ENCODE measurements at regions not wholly inside any gene's neighbourhood (a gene's known extent, or its start where the extent isn't known, plus 50 kb on each side); places are given as distances from the start of the nearest gene placed in this dataset.
"Not testable (repeated sequence)": the region's sequence is repeated elsewhere in the genome, so short reads cannot be mapped to it uniquely, and the experiment has no call there.

DNA sequence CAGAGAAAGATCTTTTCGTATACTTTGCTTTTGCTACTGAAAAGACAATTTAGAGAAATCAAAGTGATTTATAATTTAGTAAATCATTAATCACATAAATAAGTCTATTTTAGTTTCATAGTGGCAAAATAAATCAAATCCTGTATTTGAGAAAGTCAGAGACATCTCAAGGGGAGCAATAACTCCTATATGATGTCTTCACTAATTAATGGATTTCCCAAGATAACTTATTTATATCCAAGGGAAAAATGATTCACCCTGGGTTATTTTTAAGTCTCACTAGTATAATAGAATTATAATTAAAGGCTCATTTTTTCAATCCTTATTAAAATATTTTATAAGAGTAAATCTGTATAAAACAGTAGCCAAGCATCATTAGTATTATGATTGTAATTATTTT is 177.8 kb upstream of the GIMD1 start:
- no peaks in the 10 kb centered on the region for H3K36me3 ChIP-seq (ENCODE audit: insufficient read depth, low read length)
- H3K27ac ChIP-seq (ENCODE audit: low read depth, low read length), result no peak overlapping the region
- no peaks in the 10 kb centered on the region for H3K27me3 ChIP-seq (ENCODE audit: control insufficient read depth in 1 of 2, insufficient read depth in 2 of 2, low read length in 2 of 2)
- H3K9ac ChIP-seq (ENCODE audit: low read length), result no peak overlapping the region
- no peak overlapping the region for H3K4me3 ChIP-seq (ENCODE audit: low read depth in 1 of 2, low read length in 2 of 2)
- H3K9me3 ChIP-seq (ENCODE audit: low read length), result no peaks in the 10 kb centered on the region
- no peaks in the 10 kb centered on the region for H3K4me1 ChIP-seq (ENCODE audit: insufficient read depth, low read length)

DNA sequence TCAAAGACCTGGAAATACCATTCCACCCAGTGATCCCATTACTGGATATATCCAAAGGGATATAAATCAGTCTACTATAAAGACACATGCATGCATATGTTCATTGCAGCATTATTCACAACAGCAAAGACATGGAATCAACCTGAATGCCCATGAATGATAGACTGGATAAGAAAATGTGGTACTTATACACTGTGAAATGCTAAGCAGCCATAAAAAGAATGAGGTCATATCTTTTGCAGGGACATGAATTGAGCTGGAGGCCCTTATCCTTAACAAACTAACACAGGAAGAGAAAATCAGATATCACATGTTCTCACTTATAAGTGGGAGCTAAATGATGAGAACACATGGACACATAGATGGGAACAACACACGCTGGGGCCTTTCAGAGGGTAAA is 174.0 kb upstream of the GIMD1 start:
- H3K4me3 ChIP-seq (ENCODE audit: low read depth in 1 of 2, low read length in 2 of 2); H3K27me3 ChIP-seq (ENCODE audit: control insufficient read depth in 1 of 2, insufficient read depth in 2 of 2, low read length in 2 of 2); H3K9ac ChIP-seq (ENCODE audit: low read length); H3K27ac ChIP-seq (ENCODE audit: low read depth, low read length); H3K36me3 ChIP-seq (ENCODE audit: insufficient read depth, low read length); H3K9me3 ChIP-seq (ENCODE audit: low read length); H3K4me1 ChIP-seq (ENCODE audit: insufficient read depth, low read length): not testable (repeated sequence)

DNA sequence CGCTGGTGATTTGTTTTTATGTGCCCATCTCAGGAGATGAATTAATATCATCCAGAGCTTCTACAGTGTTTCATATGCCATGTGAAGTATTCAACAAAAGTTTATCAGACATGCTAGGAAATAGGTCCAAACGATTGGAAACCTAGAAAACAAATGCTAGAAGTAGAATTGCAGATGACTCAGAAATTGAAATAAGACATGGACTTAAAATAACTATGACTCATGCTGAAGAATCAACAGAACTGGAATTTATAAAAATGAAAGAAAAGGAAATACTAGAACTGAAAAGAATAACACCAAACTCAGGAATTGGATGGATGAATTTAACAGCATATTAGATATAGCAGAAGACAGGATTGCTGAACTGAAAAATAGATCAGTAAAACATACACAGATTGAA is 172.7 kb upstream of the GIMD1 start:
- Histone ChIP-seq H3K36me3 (ENCODE audit: insufficient read depth, low read length) (no peaks in the 10 kb centered on the region), H3K9me3 (ENCODE audit: low read length) (no peaks in the 10 kb centered on the region), H3K4me3 (ENCODE audit: low read depth in 1 of 2, low read length in 2 of 2) (no peak overlapping the region), H3K4me1 (ENCODE audit: insufficient read depth, low read length) (no peaks in the 10 kb centered on the region), H3K27me3 (ENCODE audit: control insufficient read depth in 1 of 2, insufficient read depth in 2 of 2, low read length in 2 of 2) (no peaks in the 10 kb centered on the region), H3K9ac (ENCODE audit: low read length) (no peak overlapping the region), H3K27ac (ENCODE audit: low read depth, low read length) (no peak overlapping the region)

DNA sequence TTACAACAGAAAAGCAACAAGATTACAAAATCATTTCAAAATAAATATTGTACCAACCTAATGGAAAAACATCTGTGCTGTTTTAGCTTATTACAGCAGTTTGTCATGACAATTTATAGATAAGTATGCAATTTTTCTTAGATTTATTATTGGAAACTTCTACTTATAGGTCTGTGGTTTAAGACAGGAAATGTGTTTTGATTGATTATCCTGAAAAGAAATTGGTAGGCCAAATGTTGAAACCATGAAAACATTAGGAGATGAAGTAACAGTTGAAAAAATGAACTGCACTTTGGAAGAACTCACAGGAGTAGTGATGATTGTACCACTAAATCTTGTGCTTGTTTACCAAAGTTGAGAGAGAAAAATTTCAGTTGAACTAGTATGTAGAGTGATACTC is 162.2 kb upstream of the GIMD1 start:
- Histone ChIP-seq H3K4me3 (ENCODE audit: low read depth in 1 of 2, low read length in 2 of 2) (no peak overlapping the region), H3K4me1 (ENCODE audit: insufficient read depth, low read length) (no peaks in the 10 kb centered on the region), H3K27ac (ENCODE audit: low read depth, low read length) (no peak overlapping the region), H3K9me3 (ENCODE audit: low read length) (no peaks in the 10 kb centered on the region), H3K9ac (ENCODE audit: low read length) (no peak overlapping the region), H3K36me3 (ENCODE audit: insufficient read depth, low read length) (no peaks in the 10 kb centered on the region), H3K27me3 (ENCODE audit: control insufficient read depth in 1 of 2, insufficient read depth in 2 of 2, low read length in 2 of 2) (no peaks in the 10 kb centered on the region)

DNA sequence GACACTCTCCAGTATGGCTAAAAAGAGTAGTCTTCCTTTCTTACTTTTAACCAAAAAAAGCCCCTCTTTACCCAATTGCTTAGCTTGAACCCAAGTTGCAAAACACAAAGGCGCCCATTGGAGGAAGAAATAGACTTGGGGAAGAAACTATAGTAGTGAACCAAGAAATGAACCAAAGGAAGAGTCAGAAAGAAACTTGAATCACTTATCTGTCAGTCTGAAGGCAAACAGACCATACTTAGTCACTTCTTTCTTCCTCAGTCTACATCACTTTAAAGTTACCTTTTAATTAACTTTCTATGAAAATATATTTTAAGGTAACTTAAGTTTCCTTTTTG is 161.4 kb upstream of the GIMD1 start:
- Histone ChIP-seq H3K9me3 (ENCODE audit: low read length) (no peaks in the 10 kb centered on the region), H3K27me3 (ENCODE audit: control insufficient read depth in 1 of 2, insufficient read depth in 2 of 2, low read length in 2 of 2) (no peaks in the 10 kb centered on the region), H3K4me3 (ENCODE audit: low read depth in 1 of 2, low read length in 2 of 2) (no peak overlapping the region), H3K4me1 (ENCODE audit: insufficient read depth, low read length) (no peaks in the 10 kb centered on the region), H3K9ac (ENCODE audit: low read length) (no peak overlapping the region), H3K36me3 (ENCODE audit: insufficient read depth, low read length) (no peaks in the 10 kb centered on the region), H3K27ac (ENCODE audit: low read depth, low read length) (no peak overlapping the region)

DNA sequence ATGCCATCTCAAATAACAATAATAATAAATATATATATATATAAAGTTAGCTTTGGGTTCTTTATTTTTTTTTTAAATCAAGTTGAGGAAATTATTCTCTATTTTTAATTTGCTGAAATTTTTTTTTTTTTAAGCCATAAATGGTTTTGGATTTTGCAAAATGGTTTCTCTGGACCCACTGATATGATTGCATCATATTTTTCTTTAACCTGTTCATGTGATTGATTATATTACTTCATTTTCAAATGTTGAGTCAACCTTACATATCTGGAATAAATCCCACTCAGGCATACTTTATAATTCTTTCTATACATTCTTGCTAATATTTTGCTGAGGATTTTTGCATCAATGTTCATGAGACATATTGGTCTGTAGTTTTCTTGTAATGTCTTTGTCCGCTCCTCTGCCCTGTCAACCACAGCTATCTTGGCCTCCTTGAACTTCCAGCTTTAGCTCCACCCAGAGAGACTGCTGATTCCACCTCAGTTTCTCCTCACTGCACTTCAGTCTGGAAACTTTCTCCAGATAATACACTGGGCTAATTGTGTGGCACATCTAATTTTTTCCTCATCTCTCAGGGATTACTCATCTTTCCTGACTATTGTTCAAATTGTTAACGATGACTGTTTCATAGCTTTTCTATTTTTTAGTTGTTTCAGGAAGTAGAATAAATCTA is 160.9 kb upstream of the GIMD1 start:
- Histone ChIP-seq H3K36me3 (ENCODE audit: insufficient read depth, low read length) (no peaks in the 10 kb centered on the region), H3K27me3 (ENCODE audit: control insufficient read depth in 1 of 2, insufficient read depth in 2 of 2, low read length in 2 of 2) (no peaks in the 10 kb centered on the region), H3K4me1 (ENCODE audit: insufficient read depth, low read length) (no peaks in the 10 kb centered on the region), H3K4me3 (ENCODE audit: low read depth in 1 of 2, low read length in 2 of 2) (no peak overlapping the region), H3K27ac (ENCODE audit: low read depth, low read length) (no peak overlapping the region), H3K9me3 (ENCODE audit: low read length) (no peaks in the 10 kb centered on the region), H3K9ac (ENCODE audit: low read length) (no peak overlapping the region)

DNA sequence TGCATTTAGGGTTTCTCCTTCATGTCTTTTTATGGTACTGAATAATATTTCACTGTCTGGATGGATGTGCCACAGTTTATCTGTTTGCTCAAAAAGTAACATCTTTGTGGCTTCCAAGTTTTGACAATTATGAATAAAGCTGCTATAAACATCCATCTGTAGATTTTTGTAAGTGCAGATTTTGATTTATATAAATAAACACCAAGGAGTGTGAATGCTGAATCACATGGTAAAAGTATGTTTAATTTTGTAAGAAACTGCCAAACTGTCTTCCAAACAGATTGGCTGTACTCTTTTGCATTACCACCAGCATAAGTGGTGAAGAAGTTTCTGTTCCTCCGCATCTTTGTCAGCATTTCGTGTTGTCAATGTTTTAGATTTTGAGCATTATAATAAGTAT is 158.7 kb upstream of the GIMD1 start:
- Histone ChIP-seq H3K36me3 (ENCODE audit: insufficient read depth, low read length) (no peaks in the 10 kb centered on the region), H3K4me3 (ENCODE audit: low read depth in 1 of 2, low read length in 2 of 2) (no peak overlapping the region), H3K27ac (ENCODE audit: low read depth, low read length) (no peak overlapping the region), H3K27me3 (ENCODE audit: control insufficient read depth in 1 of 2, insufficient read depth in 2 of 2, low read length in 2 of 2) (no peaks in the 10 kb centered on the region), H3K9me3 (ENCODE audit: low read length) (no peaks in the 10 kb centered on the region), H3K9ac (ENCODE audit: low read length) (no peak overlapping the region), H3K4me1 (ENCODE audit: insufficient read depth, low read length) (no peaks in the 10 kb centered on the region)

DNA sequence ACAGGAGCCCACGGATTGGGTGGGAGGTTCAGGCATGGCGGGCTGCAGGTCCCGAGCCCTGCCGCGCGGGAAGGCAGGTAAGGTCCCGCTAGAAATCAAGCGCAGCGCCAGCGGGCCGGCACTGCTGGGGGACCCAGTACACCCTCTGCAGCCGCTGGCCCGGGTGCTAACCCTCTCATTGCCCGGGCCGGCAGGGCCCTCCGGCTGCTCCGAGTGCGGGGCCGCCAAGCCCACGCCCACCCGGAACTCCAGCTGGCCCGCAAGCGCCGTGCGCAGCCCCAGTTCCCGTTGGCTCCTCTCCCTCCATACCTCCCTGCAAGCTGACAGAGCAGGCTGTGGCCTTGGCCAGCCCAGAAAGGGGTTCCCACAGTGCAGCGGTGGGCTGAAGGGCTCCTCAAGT is 156.8 kb upstream of the GIMD1 start:
- H3K4me1 ChIP-seq (ENCODE audit: insufficient read depth, low read length); H3K36me3 ChIP-seq (ENCODE audit: insufficient read depth, low read length); H3K4me3 ChIP-seq (ENCODE audit: low read depth in 1 of 2, low read length in 2 of 2); H3K9me3 ChIP-seq (ENCODE audit: low read length); H3K27ac ChIP-seq (ENCODE audit: low read depth, low read length); H3K9ac ChIP-seq (ENCODE audit: low read length); H3K27me3 ChIP-seq (ENCODE audit: control insufficient read depth in 1 of 2, insufficient read depth in 2 of 2, low read length in 2 of 2): not testable (repeated sequence)

DNA sequence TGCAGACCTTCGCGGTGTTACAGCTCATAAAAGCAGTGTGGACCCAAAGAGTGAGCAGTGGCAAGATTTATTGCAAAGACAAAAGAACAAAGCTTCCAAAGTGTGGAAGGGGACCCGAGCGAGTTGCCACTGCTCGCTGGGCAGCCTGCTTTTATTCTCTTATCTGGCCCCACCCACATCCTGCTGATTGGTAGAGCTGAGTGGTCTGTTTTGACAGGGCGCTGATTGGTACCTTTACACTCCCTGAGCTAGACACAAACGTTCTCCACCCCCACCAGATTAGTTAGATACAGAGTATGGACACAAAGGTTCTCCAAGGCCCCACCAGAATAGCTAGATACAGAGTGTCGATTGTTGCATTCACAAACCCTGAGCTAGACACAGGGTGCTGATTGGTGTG is 156.2 kb upstream of the GIMD1 start:
- not testable (repeated sequence) for H3K9me3 ChIP-seq (ENCODE audit: low read length); H3K4me3 ChIP-seq (ENCODE audit: low read depth in 1 of 2, low read length in 2 of 2); H3K27ac ChIP-seq (ENCODE audit: low read depth, low read length); H3K4me1 ChIP-seq (ENCODE audit: insufficient read depth, low read length); H3K9ac ChIP-seq (ENCODE audit: low read length); H3K36me3 ChIP-seq (ENCODE audit: insufficient read depth, low read length); H3K27me3 ChIP-seq (ENCODE audit: control insufficient read depth in 1 of 2, insufficient read depth in 2 of 2, low read length in 2 of 2)

DNA sequence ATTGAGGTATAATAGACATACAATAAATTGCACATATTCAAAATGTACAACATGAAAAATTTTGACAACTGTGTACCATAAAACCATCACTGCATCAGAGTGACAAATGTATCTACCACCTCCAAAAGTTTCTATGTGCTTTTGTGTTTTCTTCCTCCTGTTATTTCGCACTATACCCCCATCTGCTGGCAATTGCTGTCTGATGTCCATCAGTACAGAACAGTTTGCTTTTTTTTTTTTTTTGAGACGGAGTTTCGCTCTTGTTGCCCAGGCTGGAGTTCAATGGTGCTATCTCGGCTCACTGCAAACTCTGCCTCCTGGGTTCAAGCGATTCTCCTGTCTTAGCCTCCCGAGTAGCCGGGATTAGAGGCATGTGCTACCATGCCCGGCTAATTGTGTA is 154.3 kb upstream of the GIMD1 start:
- no peaks in the 10 kb centered on the region for H3K9me3 ChIP-seq (ENCODE audit: low read length)
- no peak overlapping the region for H3K4me3 ChIP-seq (ENCODE audit: low read depth in 1 of 2, low read length in 2 of 2)
- no peak overlapping the region for H3K9ac ChIP-seq (ENCODE audit: low read length)
- no peaks in the 10 kb centered on the region for H3K27me3 ChIP-seq (ENCODE audit: control insufficient read depth in 1 of 2, insufficient read depth in 2 of 2, low read length in 2 of 2)
- H3K4me1 ChIP-seq (ENCODE audit: insufficient read depth, low read length), result no peaks in the 10 kb centered on the region
- H3K36me3 ChIP-seq (ENCODE audit: insufficient read depth, low read length), result no peaks in the 10 kb centered on the region
- no peak overlapping the region for H3K27ac ChIP-seq (ENCODE audit: low read depth, low read length)

DNA sequence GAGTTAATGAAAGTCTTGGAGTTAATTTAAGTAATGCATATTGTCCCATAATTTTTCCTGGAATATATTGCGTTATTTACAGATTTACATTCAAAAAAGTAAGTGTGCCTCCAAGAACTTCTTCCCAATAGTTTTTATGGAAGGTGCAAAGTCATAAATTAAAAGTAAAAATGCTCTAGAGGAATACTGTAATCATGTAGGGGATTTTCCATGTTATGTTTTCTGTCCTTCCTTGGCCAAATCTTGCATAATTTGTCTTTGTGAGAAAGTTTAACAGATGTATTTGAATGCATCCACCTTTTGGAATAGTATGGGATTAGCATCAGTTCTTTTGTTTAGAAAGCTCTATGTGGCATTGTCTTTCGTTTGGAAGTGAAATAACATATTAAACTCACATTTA is 144.1 kb upstream of the GIMD1 start:
- Histone ChIP-seq H3K9ac (ENCODE audit: low read length) (no peak overlapping the region), H3K27me3 (ENCODE audit: control insufficient read depth in 1 of 2, insufficient read depth in 2 of 2, low read length in 2 of 2) (no peaks in the 10 kb centered on the region), H3K4me3 (ENCODE audit: low read depth in 1 of 2, low read length in 2 of 2) (no peak overlapping the region), H3K27ac (ENCODE audit: low read depth, low read length) (no peak overlapping the region), H3K4me1 (ENCODE audit: insufficient read depth, low read length) (no peaks in the 10 kb centered on the region), H3K36me3 (ENCODE audit: insufficient read depth, low read length) (no peaks in the 10 kb centered on the region), H3K9me3 (ENCODE audit: low read length) (no peaks in the 10 kb centered on the region)

DNA sequence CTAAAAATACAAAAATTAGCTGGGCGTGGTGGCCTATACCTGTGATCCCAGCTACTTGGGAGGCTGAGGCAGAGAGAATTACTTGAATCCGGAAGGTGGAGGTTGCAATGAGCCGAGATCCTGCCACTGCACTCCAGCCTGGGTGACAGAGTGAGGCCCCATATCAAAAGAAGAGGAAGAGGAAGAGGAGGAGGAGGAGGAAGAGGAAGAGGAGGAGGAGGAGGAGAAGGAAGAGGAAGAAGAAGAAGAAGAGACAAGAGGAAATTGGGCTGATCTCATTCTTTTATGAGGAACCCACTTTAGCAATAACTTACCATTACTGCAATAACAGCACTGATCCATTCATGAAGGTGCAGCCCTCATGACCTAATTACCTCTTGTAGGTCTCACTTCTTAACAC is 138.9 kb upstream of the GIMD1 start:
- Histone ChIP-seq H3K9me3 (ENCODE audit: low read length) (no peaks in the 10 kb centered on the region), H3K36me3 (ENCODE audit: insufficient read depth, low read length) (no peaks in the 10 kb centered on the region), H3K9ac (ENCODE audit: low read length) (no peak overlapping the region), H3K27me3 (ENCODE audit: control insufficient read depth in 1 of 2, insufficient read depth in 2 of 2, low read length in 2 of 2) (no peaks in the 10 kb centered on the region), H3K27ac (ENCODE audit: low read depth, low read length) (no peak overlapping the region), H3K4me3 (ENCODE audit: low read depth in 1 of 2, low read length in 2 of 2) (no peak overlapping the region), H3K4me1 (ENCODE audit: insufficient read depth, low read length) (peaks cover 7% of the 10 kb centered on the region)

All from muscle layer of colon (tissue), 2 donors.